ENCODE measurements at regions not wholly inside any gene's neighbourhood (a gene's known extent, or its start where the extent isn't known, plus 50 kb on each side); places are given as distances from the start of the nearest gene placed in this dataset.

DNA sequence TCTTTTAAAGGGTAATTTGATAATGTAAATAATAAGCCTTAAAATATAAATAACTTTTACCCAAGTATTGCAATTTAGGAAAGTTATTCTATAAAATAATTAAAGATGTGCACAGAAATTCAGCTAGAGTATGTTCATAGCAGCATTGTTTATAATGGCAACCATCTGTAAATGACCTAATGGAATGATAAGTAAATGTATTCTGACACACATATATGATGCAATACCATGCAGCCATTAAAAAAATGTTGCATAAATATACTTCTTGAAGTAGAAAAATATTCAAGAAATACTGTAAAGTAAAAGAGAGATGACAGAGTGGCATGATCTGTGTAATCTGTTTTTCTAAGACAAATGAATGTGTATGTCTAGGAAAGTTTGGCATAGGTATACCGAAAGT lies 545.7 kb downstream of the ZEB2 start:
- TF ChIP-seq POLR2A (IDR thresholded peaks at IDR 0.05; ENCODE audit: low read length) = no peak
- no peak for TF ChIP-seq GATA1 (IDR thresholded peaks at IDR 0.05; ENCODE audit: low read depth, low read length)

Data from erythroblast (primary cell).